Stimulated activated CD8-positive, alpha-beta memory T cell treated with anti-CD3 and anti-CD28 coated beads, Interleukin-2, amount 100 ng/mL, for 1 hour (primary cell): ENCODE measurements at regions not wholly inside any gene's neighbourhood (a gene's known extent, or its start where the extent isn't known, plus 50 kb on each side); places are given as distances from the start of the nearest gene placed in this dataset.
"Not testable (repeated sequence)": the region's sequence is repeated elsewhere in the genome, so short reads cannot be mapped to it uniquely, and the experiment has no call there.

Experiments used
- DNase-seq, 2 donors: peaks; one replicate each; pipeline ENCODE4 v3.0.0-alpha.2; 2020; ENCODE audit warnings: low read depth in 2 of 2

DNA sequence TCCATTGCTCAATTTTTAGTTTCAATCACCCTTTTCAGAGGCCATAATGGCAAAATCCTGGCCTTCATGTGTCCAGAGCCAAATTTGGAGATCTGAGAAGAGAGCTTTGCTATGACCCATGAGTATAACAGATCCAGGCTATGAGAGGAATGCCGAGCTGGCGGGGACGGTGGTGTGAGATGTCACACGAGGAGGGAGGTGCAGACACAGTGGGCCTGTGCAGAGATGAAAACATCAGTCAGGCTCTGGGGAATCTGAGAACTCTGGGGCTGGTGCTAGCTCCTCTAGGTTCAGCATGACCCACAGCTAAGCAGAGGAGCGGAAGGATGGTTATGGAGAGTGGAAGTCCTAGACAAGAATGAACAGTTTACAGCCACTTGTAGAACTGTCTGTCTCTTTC, 398.3 kb upstream of the ATP10A start:
- DNase-seq: no peak

DNA sequence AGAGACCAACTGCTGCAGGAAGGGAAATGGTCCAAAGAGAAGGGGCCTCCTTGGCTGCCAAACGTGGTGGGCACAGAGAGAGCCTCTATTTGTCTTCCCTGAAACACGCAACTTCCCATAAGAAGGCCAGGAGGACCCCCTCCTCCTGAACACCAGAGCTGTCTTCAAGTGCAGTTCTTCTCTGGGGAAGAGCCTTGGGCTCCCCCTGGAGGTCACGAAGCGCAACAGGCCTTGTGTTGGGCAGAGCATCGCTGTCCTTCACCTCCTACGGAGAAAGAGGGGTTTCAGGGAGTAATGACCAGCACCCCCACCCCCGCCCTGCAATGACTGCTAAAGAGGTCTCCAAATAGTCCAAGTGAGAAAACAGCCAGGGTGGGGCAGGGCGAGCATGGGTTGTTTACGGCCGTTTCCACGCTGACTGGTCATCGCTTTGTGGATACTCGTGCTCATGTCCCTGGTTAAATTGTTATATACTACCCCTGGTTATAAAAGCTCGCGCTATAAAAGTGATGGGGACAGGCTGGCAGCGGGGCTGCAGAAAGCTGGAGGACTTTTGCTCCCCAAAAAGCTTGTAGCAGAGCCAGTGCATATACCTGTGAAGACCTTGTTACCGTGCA, 397.5 kb upstream of the ATP10A start:
- no peak for DNase-seq

DNA sequence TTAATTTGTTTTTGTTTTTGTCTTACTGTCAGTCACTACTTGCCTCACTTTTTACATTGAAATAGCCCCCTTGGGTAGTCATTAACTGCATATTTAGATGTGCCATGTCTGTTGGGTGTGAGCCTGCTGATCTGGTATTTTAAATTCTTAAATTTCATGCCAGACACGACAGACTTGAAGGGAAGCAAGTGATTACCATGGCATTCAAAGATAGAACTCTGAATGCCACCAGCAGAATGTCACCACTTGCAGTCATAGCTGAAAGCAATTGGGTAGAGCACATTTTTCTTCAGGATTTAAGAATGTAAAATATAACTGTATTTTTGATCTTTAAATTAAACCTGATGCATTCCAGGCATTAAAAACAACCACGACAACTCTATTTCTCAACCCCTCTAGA, 396.5 kb upstream of the ATP10A start:
- DNase-seq: no peak

DNA sequence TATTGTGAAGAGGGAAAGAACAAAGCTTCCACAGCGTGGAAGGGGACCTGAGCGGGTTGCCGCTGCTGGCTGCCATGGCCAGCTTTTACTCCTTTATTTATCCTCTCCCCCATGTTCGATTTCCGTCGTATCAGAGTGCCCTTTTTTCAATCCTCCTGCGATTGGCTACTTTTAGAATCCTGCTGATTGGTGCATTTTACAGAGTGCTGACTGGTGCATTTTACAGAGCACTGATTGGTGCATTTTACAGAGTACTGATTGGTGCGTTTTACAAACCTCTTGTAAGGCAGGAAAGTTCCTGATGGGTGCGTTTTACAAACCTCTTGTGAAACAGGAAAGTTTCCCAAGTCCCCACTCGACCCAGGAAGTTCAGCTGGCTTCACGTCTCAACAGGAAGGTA, 381.7 kb upstream of the ATP10A start:
- not testable (repeated sequence) for DNase-seq

DNA sequence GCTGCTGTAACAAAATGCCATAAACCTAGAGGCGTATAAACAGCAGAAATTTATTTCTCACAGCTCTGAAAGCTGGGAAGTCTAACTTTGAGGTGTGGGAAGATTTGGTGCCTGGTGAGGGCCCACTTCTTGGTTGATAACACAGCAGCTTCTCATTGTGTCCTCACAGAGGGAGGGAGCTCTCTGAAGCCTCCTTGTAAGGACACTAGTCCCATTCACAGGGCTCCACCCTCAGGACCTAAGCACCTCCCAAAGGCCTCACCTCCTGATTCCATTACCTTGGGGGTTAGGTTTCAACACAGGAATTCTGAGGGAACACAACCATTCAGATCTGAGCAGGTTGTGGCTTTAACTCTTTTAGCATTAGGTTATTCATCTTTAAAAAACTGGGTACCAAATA, 380.3 kb upstream of the ATP10A start:
- no peak for DNase-seq

DNA sequence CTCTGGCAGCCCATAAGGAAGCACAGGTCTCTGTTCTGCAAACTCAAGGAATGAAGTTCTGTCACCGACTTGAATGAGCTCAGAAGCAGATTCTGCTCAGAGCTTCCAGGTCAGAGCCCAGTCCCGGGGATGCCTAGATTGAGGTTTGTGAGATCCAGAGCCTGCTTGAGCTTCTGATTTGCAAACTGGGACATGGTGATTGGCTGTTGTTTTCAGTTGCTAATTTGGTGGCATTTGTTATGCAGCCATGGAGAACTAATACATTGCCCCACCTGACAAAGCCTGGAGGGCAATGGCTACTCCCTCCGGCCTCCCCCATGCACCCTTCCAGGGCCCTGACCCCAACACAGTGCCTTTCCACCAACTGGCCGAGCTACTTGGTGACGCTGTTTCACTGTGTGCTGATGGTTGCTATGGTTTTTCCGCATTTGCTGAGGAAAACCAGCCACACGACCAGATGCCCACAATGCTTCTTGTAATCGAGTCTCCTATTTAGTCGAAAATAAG, 379.5 kb upstream of the ATP10A start:
- DNase-seq: no peak

GRCh38 chr15:26235864-26236263, 372.7 kb upstream of the ATP10A start:
- DNase-seq: no peak

DNA sequence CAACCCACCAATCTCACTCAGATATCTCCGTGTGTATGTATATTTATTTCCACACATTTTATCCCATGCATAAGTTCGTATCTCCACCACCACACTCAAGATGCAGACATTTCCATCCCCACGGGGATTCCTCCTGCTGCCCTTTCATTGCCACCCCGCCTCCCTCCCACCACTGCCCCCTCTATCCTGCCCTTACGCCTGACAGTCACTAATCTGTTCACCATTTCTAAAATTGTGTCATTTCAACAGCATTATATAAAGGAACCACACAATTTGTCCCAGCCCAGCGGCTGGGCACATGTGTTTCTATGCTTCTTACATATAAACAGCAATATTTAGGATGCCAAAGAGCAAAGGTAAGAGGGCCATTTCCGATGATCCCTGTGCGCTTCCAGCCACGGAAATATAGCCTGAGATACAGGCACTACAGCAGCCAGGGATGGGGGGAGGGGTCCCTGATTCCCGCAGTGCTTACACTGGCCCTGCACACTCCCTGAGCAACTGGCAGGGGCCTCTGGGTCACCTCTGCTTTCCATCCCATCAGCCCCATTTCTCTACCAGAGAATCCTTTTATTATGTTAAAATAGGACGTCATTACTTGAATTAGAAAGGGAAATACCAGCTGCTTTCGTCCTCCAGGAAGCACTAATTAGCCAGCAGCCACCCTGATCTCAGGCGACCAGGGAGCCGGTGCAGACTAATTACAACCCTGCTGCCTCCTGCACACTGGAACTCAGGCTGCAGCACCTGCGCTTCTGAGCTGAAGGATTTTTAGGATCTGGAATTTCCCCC, 372.0 kb upstream of the ATP10A start:
- DNase-seq: no peak

DNA sequence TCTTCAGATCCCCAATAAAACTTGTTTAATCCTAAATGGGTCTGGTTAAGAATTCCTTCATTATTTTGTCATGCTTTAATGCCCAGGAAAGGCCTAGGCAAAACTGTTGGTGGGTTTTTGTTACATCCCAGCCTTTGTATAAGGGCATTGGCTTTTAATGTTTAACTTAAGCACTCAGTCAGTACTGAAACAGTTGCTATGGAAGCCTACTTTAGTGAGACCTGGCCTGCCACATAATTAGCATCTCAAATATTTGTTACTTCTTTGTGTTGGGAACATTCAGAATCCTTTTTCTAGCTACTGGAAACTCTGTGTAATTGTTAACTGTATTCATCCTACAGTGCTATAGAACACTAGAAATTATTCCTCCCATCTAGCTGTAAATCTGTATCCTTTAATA, 369.6 kb upstream of the ATP10A start:
- DNase-seq: no peak

GRCh38 chr15:26231096-26231495, 368.0 kb upstream of the ATP10A start:
- no peak for DNase-seq

DNA sequence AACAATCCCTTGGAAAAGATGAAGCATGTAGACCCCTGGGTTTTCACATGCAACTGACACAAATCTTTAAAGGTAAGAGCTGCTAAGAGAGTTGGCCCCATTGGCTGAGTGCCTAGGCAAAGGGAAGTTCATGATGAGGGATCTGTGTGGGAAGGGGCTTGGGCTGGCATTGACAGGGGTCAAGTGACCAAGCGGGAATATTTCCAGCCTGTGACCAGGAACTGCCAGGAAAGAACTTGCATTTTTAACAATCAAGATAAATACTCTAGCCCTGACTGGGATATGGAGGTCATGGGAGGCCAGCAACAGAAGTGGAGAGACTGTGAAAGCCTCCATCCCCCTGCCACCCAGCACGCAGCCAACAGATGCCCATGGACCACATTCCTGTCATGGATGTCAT, 361.1 kb upstream of the ATP10A start:
- DNase-seq: no peak

- DNase-seq: no peak
Observed at GRCh38 chr15:26223720-26224119, 360.6 kb upstream of the ATP10A start.

GRCh38 chr15:26222781-26223180, 359.7 kb upstream of the ATP10A start:
- no peak for DNase-seq

DNA sequence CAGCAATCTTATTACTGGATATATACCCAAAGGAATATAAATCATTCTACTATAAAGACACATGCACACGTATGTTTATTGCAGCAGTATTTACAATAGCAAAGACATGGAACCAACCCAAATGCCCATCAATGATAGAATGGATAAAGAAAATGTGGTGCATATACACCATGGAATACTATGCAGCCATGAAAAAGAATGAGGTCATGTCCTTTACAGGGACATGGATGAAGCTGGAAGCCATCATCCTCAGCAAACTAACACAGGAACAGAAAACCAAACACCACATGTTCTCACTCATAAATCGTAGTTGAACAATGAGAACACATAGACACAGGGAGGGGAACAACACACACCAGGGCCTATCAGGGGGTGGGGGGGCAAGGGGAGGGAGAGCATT, 353.9 kb upstream of the ATP10A start:
- DNase-seq: not testable (repeated sequence)

DNA sequence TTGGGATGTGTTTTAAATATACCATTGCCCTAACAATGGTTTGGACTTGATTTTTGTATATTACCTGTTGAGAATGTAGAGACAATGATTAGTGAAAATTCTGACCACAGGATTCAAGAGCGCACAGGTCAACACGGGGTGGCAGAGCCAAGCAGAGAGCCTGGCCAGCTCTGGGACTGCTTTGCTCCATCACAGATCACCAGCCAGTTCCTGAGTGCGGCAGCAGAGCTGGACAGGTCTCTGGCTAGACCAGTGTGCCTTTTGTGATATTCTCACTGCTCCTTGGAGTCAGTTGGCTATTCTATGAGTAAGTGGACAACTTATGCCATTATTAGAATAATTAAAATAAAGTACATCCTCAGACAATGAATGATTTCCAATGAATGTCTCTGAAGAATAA, 351.2 kb upstream of the ATP10A start:
- no peak for DNase-seq

- no peak for DNase-seq
Observed at GRCh38 chr15:26213427-26213826, 350.3 kb upstream of the ATP10A start.

- no peak for DNase-seq
Observed at GRCh38 chr15:26212109-26212508, 349.0 kb upstream of the ATP10A start.

DNA sequence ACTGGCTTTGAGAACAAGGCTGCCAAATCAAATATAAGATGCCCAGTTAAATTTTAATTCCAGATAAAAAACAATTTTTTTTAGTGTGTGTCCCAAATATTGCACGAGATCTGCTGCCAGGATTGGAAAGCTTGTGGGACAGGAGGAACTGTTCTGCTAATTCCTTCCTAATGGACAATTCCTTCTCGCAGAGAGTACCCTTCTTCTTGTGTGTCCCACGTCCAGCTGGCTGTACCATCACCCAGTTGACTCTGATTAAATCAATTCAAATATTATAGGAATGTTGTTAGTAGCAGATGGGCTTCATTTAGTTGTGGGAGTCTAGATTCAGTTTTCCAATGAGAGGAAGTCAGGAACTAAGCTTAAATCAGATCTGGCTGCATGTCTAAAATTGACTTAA, 347.9 kb upstream of the ATP10A start:
- no peak for DNase-seq

DNA sequence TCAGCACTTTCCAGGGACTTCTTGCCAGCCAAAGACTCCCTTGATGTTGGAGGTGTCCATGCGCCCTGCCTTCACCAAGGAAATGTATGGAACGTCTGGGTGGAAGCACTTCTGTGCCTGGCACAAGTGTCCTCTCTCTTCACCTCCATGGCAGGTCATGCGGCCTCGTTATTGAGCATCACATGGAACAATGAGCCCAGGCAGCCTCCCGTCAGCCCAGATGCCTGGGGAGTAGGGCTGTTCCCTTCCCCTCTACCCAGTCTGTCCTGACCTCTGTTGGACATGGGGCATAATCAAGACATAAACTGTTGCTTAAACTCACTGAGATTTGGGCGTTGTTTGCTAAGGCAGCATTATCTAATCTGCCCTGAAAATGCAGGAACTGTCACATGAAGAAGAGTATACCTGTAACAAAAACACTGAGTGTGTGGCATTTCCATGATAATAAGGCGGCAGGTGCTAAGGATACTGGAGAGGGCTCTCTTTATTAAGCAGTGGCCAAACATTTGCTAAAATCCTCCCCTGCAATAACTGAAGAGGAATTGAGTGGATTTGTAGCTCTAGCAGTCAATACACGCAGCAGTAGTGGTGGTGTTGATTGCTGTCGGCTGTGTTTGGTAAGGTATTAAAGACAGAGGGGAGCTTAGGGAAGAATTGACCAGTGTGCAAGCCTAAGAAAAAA, 338.2 kb upstream of the ATP10A start:
- no peak for DNase-seq

DNA sequence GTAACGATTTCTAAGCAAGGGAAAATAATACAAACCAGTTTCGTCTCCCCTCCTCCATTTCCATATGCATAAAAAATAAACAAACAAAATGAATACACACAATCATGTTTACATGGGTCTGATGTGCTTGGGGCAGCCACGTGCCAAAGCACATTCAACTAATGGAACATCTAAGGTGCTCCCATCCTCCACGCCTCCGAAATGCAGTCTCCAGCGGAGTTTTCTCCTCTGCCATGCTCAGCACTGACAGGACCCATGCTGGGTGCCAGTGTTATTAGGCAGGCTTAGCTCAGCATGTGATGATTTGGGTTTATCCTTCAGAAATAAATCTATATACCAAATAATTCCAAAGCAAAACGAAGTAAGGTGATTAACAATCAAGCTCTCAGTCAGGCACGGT, 337.3 kb upstream of the ATP10A start:
- no peak for DNase-seq

DNA sequence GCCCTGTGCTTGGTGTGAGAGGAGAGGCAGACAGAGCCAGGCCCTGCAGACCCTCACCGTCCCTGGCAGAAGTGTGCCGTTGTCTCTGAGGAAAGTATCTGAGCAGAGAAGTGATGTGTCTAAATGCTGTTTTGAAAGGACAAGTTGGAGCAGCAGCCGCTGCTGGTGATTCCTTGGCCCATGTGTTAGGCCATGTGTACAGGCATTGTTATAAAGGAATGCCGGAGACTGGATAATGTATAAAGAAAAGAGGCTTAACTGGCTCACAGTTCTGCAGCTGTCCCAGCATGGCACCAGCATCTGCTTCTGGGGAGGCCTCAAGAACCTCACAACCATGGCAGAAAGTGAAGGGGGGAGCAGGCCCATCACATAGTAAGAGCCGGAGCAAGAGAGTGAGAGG, 334.6 kb upstream of the ATP10A start:
- DNase-seq: no peak

- no peak for DNase-seq
Observed at GRCh38 chr15:26197060-26197459, 333.9 kb upstream of the ATP10A start.

DNA sequence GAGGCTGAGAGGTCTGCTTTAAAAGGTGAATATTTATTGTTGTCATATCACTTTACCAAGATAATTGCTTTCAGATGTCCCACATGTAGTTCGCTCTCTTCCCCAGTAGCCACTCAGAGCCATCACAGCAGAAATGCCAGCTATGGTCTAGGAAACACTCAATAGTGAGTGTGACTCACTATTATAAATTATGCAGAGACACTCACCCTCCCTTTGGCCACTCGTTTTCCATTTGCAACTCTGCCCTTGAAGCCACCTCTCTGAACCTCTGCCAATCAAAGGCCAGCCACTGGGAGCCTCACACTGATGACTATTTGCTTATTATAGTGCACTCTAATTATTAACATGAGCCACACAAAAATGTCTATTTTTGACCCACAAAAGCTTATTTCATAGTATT, 328.1 kb upstream of the ATP10A start:
- DNase-seq: no peak
